SU-DHL-6 (cell line): ENCODE measurements at regions not wholly inside any gene's neighbourhood (a gene's known extent, or its start where the extent isn't known, plus 50 kb on each side); places are given as distances from the start of the nearest gene placed in this dataset.
"Not testable (repeated sequence)": the region's sequence is repeated elsewhere in the genome, so short reads cannot be mapped to it uniquely, and the experiment has no call there.

ENCODE experiments used
- CTCF ChIP-seq: fragments of 200-600 bp; sonication (generic); IDR thresholded peaks from one replicate; pipeline ENCODE4 v1.5.1; 2017; ENCODE audit warnings: antibody characterized with exemption, mild to moderate bottlenecking, low read length, moderate library complexity; ENCODE audit not compliant: insufficient read depth, poor library complexity, severe bottlenecking
- EZH2phosphoT487 ChIP-seq: fragments of 200-600 bp; sonication (generic), shearing (Covaris generic); conservative IDR thresholded peaks from 2 replicates; pipeline ENCODE4 v1.6.1; 2018; ENCODE audit warnings: mild to moderate bottlenecking, antibody characterized with exemption, low read length, moderate library complexity, mixed read lengths

- not testable (repeated sequence) for TF ChIP-seq CTCF, EZH2phosphoT487
Measured at GRCh38 chr16:17906626-17907025, 429.9 kb downstream of the NPIPA8 start.
